Ramos (cell line): ENCODE measurements at regions not wholly inside any gene's neighbourhood (a gene's known extent, or its start where the extent isn't known, plus 50 kb on each side); places are given as distances from the start of the nearest gene placed in this dataset.

Experiments used
- in situ Hi-C: fragments of 300-500 bp; cut with MboI; formaldehyde crosslinking; loops from one replicate; pipeline ENCODE4 v1.14.3; 2022; ENCODE audit warnings: low sequenced_read_pairs; ENCODE audit not compliant: unreplicated experiment

DNA sequence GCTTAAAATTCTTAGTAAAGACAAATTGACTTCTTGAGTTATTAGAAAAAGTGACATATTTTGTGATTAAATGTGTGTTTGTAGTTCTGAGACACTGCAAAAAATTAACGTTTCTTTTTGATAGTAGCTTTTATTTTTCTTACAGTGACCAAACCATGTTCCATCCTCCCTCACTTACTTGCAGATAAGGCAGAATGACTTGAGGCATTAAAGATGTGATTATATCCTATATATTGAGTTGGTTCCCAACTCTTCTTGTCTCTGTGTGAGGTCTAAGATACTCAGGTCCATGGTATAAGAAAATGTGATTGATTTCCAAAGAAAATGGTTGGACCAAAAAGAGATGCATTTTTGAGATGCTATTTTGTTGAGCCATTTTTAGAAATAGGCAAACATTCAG is 238.3 kb upstream of the NR2F2 start:
- in situ Hi-C loops: no loop called here

DNA sequence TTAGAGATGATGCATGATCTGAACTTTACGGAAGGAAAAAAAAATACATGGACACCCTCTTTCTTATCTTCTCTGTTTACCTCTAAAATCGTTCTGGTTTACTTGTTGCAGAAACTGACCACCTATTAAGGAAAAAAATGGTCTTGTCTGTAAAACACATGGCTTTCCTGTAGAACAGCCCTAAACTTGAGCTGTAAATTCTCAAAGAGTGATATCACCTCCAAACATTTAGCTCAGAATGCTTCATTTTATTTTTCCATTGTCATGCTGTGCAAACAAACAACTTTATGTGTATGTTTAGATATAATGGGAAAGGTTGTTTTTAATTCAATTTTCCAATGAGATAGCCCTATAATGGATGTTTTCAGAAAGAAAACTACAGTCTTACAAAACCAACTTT is 237.4 kb upstream of the NR2F2 start:
- in situ Hi-C loops: no loop called here

DNA sequence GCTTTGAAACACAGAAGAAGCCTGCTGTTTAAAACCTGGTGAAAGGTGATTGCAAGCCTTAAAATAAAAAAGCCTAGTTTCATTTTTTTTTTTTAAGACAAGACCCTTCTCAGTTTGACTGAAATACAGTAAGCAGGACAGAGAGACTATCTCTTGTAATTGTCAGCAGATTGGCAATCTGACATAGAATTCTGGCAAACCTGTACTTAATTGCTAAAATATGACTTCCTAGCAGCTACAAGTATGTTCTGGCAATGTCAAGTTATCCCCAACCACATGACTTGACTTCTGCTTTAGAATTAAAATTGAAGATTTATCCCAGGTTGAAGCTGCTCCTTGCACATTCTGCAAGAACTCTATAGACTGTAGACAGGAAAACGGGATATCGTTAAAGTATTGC is 232.8 kb upstream of the NR2F2 start:
- in situ Hi-C loops: no loop called here

DNA sequence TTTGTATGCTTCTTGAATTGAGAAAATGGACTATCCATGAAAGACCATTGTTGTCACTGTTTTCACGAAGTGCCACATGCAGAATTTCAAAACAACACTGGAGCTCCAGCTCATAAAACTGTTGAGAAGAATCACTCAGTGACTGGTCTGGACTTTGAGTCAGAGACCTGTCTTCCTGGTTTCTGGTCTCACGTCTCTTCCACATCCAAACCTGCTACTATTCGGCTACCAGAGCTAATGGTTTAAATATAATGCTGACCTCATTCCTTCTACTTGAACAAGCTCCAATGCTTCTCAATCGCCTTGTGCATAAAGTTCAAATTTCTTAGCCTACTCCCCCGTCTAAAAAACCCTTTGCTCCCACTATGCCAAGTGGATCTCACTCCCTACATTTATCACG is 227.9 kb upstream of the NR2F2 start:
- in situ Hi-C loops: no loop called here

GRCh38 chr15:96106181-96106580 is 224.3 kb upstream of the NR2F2 start:
- in situ Hi-C loops: no loop called here

- in situ Hi-C loops: no loop called here
Measured at GRCh38 chr15:96106628-96107027, 223.9 kb upstream of the NR2F2 start.

DNA sequence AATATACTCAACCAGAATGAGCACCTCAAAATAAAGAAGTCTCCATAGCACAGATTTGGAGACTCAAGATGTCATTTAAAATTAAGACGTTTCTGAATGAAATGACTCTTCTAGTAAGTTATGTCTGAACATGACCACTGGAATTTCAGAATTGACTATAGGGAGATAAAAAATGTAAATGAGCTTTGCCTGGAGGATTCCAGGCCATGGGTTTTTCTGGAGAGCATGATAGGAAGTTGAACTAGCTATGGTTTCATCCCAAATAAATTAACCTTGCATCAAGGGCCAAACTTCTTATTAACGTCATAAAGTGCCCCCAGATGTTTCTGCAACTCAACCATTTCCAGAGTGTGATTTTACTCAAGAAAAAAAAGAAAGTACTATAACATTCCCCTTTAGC is 222.6 kb upstream of the NR2F2 start:
- in situ Hi-C loops: no loop called here

DNA sequence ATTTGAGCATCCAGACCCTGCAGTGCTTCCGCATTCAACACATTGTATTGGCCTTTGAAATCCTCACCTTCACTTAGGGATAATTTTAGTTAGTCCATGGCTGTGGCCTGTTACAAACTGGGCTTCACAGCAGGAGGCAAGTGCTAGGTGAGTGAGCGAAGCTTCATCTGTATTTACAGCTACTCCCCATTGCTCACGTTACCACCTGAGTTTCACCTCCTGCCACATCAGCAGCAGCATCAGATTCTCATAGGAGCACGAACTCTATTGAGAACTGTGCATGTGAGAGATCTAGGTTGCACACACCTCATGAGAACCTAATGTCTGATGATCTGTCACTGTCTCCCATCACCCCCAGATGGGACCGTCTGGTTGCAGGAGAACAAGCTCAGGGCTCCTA is 222.1 kb upstream of the NR2F2 start:
- in situ Hi-C loops: no loop called here

GRCh38 chr15:96109820-96110219 is 220.7 kb upstream of the NR2F2 start:
- in situ Hi-C loops: no loop called here

- in situ Hi-C loops: no loop called here
Measured at GRCh38 chr15:96112018-96112417, 218.5 kb upstream of the NR2F2 start.

- in situ Hi-C loops: no loop called here
Measured at GRCh38 chr15:96115642-96116041, 214.9 kb upstream of the NR2F2 start.

DNA sequence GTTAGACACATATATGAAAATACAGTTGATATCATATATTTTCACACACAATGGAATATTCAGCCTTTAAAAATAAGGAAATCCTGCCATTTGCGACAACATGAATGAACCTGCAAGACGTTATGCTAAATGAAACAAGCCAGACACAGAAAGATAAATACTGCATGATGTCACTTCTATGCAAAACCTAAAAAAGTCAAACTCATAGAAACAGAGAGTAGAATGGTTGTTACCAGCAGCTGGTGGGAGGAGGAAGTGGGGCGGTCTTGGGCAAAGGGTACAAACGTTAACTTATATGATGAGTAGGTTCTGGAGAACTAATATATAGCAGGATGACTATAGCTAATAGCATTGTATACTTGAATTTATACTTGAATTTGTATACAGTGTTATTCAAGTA is 213.2 kb upstream of the NR2F2 start:
- in situ Hi-C loops: no loop called here

- in situ Hi-C loops: no loop called here
Measured at GRCh38 chr15:96119734-96120133, 210.8 kb upstream of the NR2F2 start.

- in situ Hi-C loops: no loop called here
Measured at GRCh38 chr15:96121086-96121920, 209.2 kb upstream of the NR2F2 start.

GRCh38 chr15:96122077-96123027 is 208.1 kb upstream of the NR2F2 start:
- in situ Hi-C loops: no loop called here

DNA sequence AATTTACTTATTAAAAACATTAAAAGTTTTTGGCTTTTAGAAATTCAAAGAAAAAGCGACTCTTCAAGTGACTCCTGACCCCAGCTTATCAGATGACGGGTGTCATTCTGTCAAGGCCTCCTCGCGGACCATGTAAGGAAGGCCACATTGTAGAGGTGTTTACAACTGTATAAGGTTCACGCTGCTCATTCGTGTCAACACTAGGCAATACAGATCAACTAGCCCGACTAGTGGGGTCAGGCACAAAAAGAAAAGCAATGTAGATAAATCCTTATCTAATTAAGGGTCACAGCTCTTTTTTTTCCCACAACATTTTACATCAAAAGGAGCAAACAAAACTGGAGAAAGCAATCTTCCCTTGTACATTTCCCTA is 207.5 kb upstream of the NR2F2 start:
- in situ Hi-C loops: no loop called here

DNA sequence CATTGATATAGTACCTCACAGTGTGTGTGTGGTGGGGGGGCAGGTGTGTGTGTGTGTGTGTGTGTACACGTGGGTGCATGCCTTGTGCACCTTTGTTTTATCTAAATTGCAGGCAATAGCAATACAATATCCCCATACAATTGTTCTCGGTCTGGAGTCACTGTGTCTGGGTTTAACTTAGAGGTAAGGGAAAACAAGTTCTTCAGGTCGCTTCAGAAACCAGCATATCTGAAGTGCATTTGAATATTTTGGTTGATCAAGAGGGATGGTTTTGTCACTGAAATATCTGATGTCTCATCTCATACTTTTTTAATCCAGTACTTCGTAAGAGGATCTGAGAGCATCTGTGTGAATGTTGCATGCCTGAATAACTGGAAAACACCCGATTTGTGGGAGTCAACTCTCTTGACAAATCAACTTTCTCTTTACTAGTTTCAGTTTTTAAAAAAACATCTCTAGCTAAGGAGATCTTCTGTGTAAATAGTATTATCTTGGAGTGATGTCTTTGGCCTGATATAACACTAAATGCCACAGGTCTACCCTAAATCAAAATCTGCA is 206.8 kb upstream of the NR2F2 start:
- in situ Hi-C loops: no loop called here

DNA sequence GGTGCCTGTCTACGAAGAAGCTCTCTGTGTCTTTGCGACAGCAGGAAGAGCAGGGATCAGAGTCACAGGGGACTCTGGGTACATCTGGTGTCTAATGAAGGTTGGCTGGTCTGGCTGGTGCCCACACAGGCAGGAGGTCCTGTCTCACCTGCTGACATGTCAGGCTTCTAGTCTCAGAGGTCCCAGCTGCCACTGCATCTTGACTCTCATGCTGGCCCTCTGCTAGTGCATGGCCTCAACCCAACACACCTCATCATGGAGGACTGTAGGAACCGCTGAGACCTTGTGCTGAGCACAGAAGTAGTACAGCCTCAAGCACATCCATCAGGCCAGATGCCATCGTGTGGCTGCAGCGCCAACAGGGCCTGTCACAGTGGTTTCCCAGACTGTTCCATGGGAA is 206.1 kb upstream of the NR2F2 start:
- in situ Hi-C loops: no loop called here

DNA sequence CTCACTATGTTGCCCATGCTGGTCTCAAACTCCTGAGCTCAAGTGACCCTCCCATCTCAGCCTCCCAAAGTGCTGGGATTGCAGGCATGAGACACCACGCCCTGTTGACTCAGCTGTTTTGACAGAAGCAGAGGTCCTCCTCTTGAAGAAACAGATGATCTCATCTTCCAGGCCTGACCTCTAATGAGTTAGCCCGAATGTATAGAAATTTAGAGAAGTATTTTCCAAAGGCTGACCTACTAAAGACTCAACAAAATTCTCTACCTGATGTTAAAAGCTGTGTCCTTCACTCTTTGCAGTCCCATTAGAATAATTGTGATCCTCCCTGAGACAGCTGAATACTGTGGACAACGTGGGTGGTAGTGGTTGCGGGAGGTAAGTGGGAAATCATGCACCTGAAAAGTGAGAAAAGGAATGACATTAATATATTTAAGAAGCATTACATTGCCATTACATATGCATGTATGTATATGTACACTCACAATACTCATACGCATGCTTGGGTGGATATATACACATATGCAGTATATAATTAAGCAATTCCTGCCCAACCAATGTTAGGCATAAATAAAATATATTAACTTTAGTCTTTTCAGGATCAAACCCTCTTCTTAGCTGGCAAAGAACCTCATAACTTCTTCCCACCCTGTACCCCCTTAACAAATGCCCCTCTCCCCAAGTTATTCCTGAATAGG is 204.6 kb upstream of the NR2F2 start:
- in situ Hi-C loops: no loop called here

- in situ Hi-C loops: no loop called here
Measured at GRCh38 chr15:96126859-96127258, 203.6 kb upstream of the NR2F2 start.

- in situ Hi-C loops: no loop called here
Measured at GRCh38 chr15:96130734-96131133, 199.8 kb upstream of the NR2F2 start.
